Chondrocyte (in vitro differentiated cells): ENCODE measurements at regions not wholly inside any gene's neighbourhood (a gene's known extent, or its start where the extent isn't known, plus 50 kb on each side); places are given as distances from the start of the nearest gene placed in this dataset.
A peak's percentile ranks its signal among the peaks of the same experiment; 100 is the strongest.

Source experiments
- DNase-seq: peaks from one replicate; pipeline ENCODE4 v3.0.0; 2021; ENCODE audit warnings: mixed read lengths, low spot score
- H3K27ac Mint-ChIP-seq: one replicate; pipeline ENCODE4 v1.8.0; 2021; ENCODE audit warnings: mild to moderate bottlenecking, moderate library complexity, mixed read lengths; ENCODE audit not compliant: unreplicated experiment
- H3K27me3 Mint-ChIP-seq: 2 replicates; pipeline ENCODE4 v1.8.0; 2021; ENCODE audit warnings: low read depth, mixed read lengths
- H3K36me3 Mint-ChIP-seq: 2 replicates; pipeline ENCODE4 v1.8.0; 2021; ENCODE audit warnings: low read depth, mixed read lengths
- H3K4me1 Mint-ChIP-seq: 2 replicates; pipeline ENCODE4 v1.8.0; 2021; ENCODE audit warnings: low read depth, mild to moderate bottlenecking, mixed read lengths
- H3K4me3 Mint-ChIP-seq: one replicate; pipeline ENCODE4 v1.8.0; 2021; ENCODE audit warnings: mild to moderate bottlenecking, moderate library complexity, mixed read lengths; ENCODE audit not compliant: unreplicated experiment
- H3K9me3 Mint-ChIP-seq: 2 replicates; pipeline ENCODE4 v1.8.0; 2021; ENCODE audit warnings: low read depth, mixed read lengths
- CTCF ChIP-seq: fragments of 200-600 bp; sonication (generic); IDR thresholded peaks from 2 replicates; pipeline ENCODE4 v1.5.0; 2021; ENCODE audit warnings: antibody characterized with exemption, mild to moderate bottlenecking, moderate library complexity

- TF ChIP-seq CTCF = no peak
- no peak overlapping the region for H3K4me3 Mint-ChIP-seq
- H3K36me3 Mint-ChIP-seq = no peaks in the 10 kb centered on the region
- no peaks in the 10 kb centered on the region for H3K4me1 Mint-ChIP-seq
- no peak overlapping the region for H3K27ac Mint-ChIP-seq
- no peaks in the 10 kb centered on the region for H3K27me3 Mint-ChIP-seq
- DNase-seq = no peak
- peaks cover 13% of the 10 kb centered on the region for H3K9me3 Mint-ChIP-seq
These were observed 81.7 kb upstream of the RUFY1 start for GRCh38 chr5:179468696-179469095.

GRCh38 chr5:179467441-179467840 is 82.9 kb upstream of the RUFY1 start:
- no peaks in the 10 kb centered on the region for H3K36me3 Mint-ChIP-seq
- peak; percentile 59 for DNase-seq
- H3K4me1 Mint-ChIP-seq = no peaks in the 10 kb centered on the region

GRCh38 chr5:179464631-179465030 is 85.7 kb upstream of the RUFY1 start:
- H3K36me3 Mint-ChIP-seq = no peaks in the 10 kb centered on the region
- peaks cover 13% of the 10 kb centered on the region for H3K9me3 Mint-ChIP-seq
- H3K27ac Mint-ChIP-seq = no peak overlapping the region
- DNase-seq = no peak
- peaks cover 2% of the 10 kb centered on the region for H3K27me3 Mint-ChIP-seq
- no peaks in the 10 kb centered on the region for H3K4me1 Mint-ChIP-seq
- no peak for TF ChIP-seq CTCF
- H3K4me3 Mint-ChIP-seq = no peak overlapping the region

More at GRCh38 chr5:179467441-179467840, 82.9 kb upstream of the RUFY1 start:
- no peak for TF ChIP-seq CTCF
- no peaks in the 10 kb centered on the region for H3K27me3 Mint-ChIP-seq
- H3K27ac Mint-ChIP-seq = no peak overlapping the region
- no peak overlapping the region for H3K4me3 Mint-ChIP-seq
- peaks cover 13% of the 10 kb centered on the region for H3K9me3 Mint-ChIP-seq

- no peak overlapping the region for H3K4me3 Mint-ChIP-seq
- peaks cover 4% of the 10 kb centered on the region for H3K27me3 Mint-ChIP-seq
- no peak overlapping the region for H3K27ac Mint-ChIP-seq
- no peak for TF ChIP-seq CTCF
- no peaks in the 10 kb centered on the region for H3K4me1 Mint-ChIP-seq
- H3K9me3 Mint-ChIP-seq = peaks cover 17% of the 10 kb centered on the region
- no peak for DNase-seq
- no peaks in the 10 kb centered on the region for H3K36me3 Mint-ChIP-seq
These were observed 88.3 kb upstream of the RUFY1 start for GRCh38 chr5:179462040-179462439.

- no peak for DNase-seq
- peaks cover 4% of the 10 kb centered on the region for H3K27me3 Mint-ChIP-seq
- no peaks in the 10 kb centered on the region for H3K4me1 Mint-ChIP-seq
- no peak overlapping the region for H3K4me3 Mint-ChIP-seq
- no peak overlapping the region for H3K27ac Mint-ChIP-seq
- peaks cover 17% of the 10 kb centered on the region for H3K9me3 Mint-ChIP-seq
- no peaks in the 10 kb centered on the region for H3K36me3 Mint-ChIP-seq
- TF ChIP-seq CTCF = no peak
These were observed 88.8 kb upstream of the RUFY1 start for GRCh38 chr5:179461576-179461975.
